ENCODE measurements at regions not wholly inside any gene's neighbourhood (a gene's known extent, or its start where the extent isn't known, plus 50 kb on each side); places are given as distances from the start of the nearest gene placed in this dataset.

- no peak for TF ChIP-seq CTCF (conservative IDR thresholded peaks at IDR 0.05)
- peak overlapping the region; percentile 87 for H3K27ac ChIP-seq
These were observed 869.4 kb downstream of the TYW1 start for GRCh38 chr7:67866054-67866453.

GRCh38 chr7:67866812-67867211, 870.2 kb downstream of the TYW1 start:
- peak overlapping the region; percentile 87 for H3K27ac ChIP-seq
- no peak for TF ChIP-seq CTCF (conservative IDR thresholded peaks at IDR 0.05)

GRCh38 chr7:67870396-67870795, 873.8 kb downstream of the TYW1 start:
- TF ChIP-seq CTCF (conservative IDR thresholded peaks at IDR 0.05) = no peak
- H3K27ac ChIP-seq = no peak overlapping the region

- no peak for TF ChIP-seq CTCF (conservative IDR thresholded peaks at IDR 0.05)
- H3K27ac ChIP-seq = no peak overlapping the region
These were observed 878.9 kb downstream of the TYW1 start for GRCh38 chr7:67875558-67875957.

- H3K27ac ChIP-seq = peak overlapping the region; percentile 49
- no peak for TF ChIP-seq CTCF (conservative IDR thresholded peaks at IDR 0.05)
These were observed 882.2 kb downstream of the TYW1 start for GRCh38 chr7:67878808-67879207.

GRCh38 chr7:67882843-67883242, 886.2 kb downstream of the TYW1 start:
- no peak for TF ChIP-seq CTCF (conservative IDR thresholded peaks at IDR 0.05)
- H3K27ac ChIP-seq = no peak overlapping the region

- H3K27ac ChIP-seq = no peak overlapping the region
- no peak for TF ChIP-seq CTCF (conservative IDR thresholded peaks at IDR 0.05)
These were observed 893.7 kb downstream of the TYW1 start for GRCh38 chr7:67890316-67890715.

- no peak overlapping the region for H3K27ac ChIP-seq
- TF ChIP-seq CTCF (conservative IDR thresholded peaks at IDR 0.05) = no peak
These were observed 898.1 kb downstream of the TYW1 start for GRCh38 chr7:67894746-67895145.

All from VCaP (cell line).